ENCODE measurements at regions not wholly inside any gene's neighbourhood (a gene's known extent, or its start where the extent isn't known, plus 50 kb on each side); places are given as distances from the start of the nearest gene placed in this dataset.
"Not testable (repeated sequence)": the region's sequence is repeated elsewhere in the genome, so short reads cannot be mapped to it uniquely, and the experiment has no call there.

DNA sequence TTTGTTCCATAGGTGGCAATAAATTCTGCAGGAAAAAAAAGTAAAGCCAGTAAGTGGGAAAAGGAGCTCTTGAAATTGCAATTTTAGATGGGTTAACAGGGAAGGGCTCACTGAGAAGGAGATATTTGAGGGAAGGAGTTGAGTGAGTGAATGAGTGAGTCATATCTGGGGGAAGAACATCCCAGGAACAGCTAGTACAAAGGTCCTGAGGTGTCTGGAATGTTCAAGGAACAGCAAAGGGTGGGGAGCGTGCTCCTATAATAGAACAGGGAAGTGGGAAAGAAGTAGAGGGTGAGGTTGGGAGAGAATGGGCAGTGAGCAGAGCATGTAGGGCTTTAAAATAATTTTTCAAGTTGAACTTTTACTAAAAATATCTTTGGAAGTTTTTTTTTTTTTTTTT, 68.0 kb upstream of the PSME4 start:
- peak; percentile 66 for DNase-seq (ENCODE audit: low read depth)

- not testable (repeated sequence) for DNase-seq (ENCODE audit: low read depth)
Observed at GRCh38 chr2:54031288-54031687, 60.5 kb upstream of the PSME4 start.

DNA sequence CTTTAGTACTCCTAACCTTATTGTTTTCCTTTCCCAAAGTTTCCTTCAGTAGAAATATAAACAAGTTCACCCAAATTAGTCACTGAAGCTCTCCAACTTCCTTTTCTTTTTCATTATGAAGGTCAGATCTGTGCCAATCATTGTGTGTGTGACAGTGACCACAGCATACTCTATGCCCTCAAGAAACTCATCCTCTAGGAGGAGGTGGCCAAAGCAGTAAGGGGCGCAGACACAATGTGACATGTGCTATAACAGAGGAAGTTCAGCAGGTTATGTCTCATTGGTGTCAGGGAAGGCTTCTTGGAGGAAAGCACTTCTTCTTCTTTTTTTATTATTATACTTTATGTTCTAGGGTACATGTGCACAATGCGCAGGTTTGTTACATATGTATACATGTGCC, 60.0 kb upstream of the PSME4 start:
- DNase-seq (ENCODE audit: low read depth) = no peak

- no peak for DNase-seq (ENCODE audit: low read depth)
Observed at GRCh38 chr2:54030396-54030741, 59.6 kb upstream of the PSME4 start.

DNA sequence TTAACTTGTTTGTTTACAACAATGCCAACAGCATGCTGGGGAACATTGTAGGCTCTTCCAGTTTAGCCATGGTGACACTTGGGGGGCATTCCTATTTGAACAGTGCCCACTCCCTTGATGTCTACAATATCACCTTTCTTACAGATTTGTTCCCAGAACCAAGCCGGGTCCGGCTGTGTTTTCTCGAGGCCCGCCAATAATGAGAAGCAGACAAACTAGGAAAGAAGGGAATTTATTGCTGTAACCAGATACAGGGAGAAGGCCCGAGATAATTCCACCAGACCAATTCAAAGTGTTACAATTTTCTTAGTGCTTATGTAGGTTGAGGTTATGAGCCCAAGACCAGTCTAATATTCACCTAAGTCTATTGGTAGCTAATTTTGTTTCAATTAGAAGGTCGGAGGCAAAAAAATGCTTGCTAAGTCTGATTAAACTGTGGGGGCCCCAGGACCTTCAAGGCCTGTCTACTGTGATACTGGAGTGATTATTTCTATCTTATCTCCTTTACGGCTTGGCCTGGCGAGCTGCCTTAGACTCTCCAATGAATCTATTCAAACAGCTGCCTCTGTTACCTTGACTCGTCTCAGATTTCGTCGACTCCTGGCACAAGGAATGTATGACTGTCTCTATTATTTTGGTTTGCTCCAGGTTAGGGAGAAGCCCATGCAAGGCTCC, 59.1 kb upstream of the PSME4 start:
- no peak for DNase-seq (ENCODE audit: low read depth)

DNA sequence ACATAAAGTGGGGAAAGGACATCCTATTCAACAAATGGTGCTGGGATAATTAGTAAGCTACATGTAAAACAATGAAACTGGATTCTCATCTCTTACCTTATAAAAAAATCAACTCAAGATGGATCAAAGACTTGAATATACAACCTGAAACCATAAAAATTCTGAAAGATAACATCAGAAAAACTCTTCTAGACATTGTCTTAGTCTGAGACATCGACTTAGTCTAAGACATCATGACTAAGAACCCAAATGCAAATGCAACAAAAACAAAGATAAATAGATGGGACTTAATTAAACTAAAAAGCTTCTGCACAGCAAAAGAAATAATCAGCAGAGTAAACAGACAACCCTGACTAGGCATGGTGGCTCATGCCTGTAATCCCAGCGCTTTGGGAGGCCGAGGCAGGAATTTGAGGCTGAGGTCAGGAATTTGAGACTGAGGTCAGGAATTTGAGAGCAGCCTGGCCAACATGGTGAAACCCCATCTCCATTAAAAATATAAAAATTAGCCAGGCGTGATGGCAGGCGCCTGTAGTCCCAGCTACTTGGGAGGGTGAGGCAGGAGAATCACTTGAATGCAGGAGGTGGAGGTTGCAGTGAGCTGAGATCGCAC, 54.8 kb upstream of the PSME4 start:
- not testable (repeated sequence) for DNase-seq (ENCODE audit: low read depth)

DNA sequence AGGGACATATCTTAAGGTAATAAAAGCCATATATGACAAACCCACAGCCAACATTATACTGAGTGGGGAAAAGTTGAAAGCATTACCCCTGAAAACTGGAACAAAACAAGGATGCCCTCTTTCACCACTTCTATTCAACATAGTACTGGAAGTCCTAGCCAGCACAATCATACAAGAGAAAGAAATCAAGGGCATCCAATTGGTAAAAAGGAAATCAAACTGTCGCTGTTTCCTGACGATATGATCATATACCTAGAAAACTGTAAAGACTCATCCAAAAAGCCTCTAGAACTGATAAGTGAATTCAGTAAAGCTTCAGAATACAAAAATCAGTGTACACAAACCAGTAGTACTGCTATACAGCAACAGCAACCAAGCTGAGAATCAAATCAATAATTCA, 53.8 kb upstream of the PSME4 start:
- DNase-seq (ENCODE audit: low read depth) = no peak

- no peak for DNase-seq (ENCODE audit: low read depth)
Observed at GRCh38 chr2:54021702-54022101, 50.9 kb upstream of the PSME4 start.

GRCh38 chr2:54020793-54021414, 50.1 kb upstream of the PSME4 start:
- no peak for DNase-seq (ENCODE audit: low read depth)

Data from LHCN-M2 (cell line).